ENCODE measurements at regions not wholly inside any gene's neighbourhood (a gene's known extent, or its start where the extent isn't known, plus 50 kb on each side); places are given as distances from the start of the nearest gene placed in this dataset.

DNA sequence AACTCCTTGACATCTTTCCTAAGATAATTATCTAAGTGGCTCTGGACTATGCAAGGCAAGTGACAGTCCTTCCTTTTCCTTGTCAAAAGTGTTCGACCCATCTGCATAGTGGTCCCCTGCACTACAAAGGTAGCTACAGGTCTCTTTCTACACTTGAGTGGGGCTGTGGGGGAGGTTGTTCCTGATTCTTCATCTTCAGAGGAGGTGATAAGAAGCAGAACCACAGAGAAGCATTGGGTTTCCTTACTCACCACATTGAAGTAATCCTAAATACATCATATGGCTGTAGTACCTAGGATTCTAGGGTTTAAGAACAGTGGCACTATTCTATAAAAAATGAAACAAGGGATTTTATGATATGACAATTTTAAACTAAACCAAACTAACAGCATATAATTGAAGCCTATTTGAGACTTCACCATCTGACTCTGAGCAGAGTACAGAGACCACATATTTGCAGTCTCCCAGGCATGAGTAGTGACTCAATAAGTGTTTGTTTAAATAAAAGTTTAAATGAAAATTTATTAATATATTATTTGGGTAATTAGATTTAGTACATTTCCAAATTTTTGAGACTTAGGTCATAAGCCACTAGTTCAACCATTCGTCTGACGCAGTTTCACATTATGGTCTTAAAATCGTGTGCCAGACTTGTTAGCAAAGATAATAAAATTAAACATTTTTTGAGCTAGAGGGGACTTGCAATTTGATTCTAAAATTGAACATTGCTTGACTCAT, 54.9 kb upstream of the NEK7 start:
- no peak for TF ChIP-seq POLR2A (IDR thresholded peaks at IDR 0.05)
- TF ChIP-seq POLR2AphosphoS5 (IDR thresholded peaks at IDR 0.05), result no peak
- TF ChIP-seq, protein P1, sequence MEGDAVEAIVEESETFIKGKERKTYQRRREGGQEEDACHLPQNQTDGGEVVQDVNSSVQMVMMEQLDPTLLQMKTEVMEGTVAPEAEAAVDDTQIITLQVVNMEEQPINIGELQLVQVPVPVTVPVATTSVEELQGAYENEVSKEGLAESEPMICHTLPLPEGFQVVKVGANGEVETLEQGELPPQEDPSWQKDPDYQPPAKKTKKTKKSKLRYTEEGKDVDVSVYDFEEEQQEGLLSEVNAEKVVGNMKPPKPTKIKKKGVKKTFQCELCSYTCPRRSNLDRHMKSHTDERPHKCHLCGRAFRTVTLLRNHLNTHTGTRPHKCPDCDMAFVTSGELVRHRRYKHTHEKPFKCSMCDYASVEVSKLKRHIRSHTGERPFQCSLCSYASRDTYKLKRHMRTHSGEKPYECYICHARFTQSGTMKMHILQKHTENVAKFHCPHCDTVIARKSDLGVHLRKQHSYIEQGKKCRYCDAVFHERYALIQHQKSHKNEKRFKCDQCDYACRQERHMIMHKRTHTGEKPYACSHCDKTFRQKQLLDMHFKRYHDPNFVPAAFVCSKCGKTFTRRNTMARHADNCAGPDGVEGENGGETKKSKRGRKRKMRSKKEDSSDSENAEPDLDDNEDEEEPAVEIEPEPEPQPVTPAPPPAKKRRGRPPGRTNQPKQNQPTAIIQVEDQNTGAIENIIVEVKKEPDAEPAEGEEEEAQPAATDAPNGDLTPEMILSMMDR (IDR thresholded peaks at IDR 0.05), result no peak
- no peak for TF ChIP-seq EP300 (IDR thresholded peaks at IDR 0.05)
- no peak for ATAC-seq
- no peaks in the 10 kb centered on the region for H3K4me1 ChIP-seq
- no peaks in the 10 kb centered on the region for H3K9me3 ChIP-seq
- H3K4me3 ChIP-seq, result no peak overlapping the region
- no peak overlapping the region for H3K27ac ChIP-seq
- H3K27me3 ChIP-seq, result no peaks in the 10 kb centered on the region
- H3K36me3 ChIP-seq, result no peaks in the 10 kb centered on the region
- WGBS, 2 donors (ENCODE audit: low coverage in 1 of 2), result 42 to 44% methylated on average over 4 of the region's 4 CpGs

- H3K27ac ChIP-seq, result no peak overlapping the region
- no peak for ATAC-seq
- TF ChIP-seq POLR2A (IDR thresholded peaks at IDR 0.05), result no peak
- no peak for TF ChIP-seq POLR2AphosphoS5 (IDR thresholded peaks at IDR 0.05)
- TF ChIP-seq, protein P1 (IDR thresholded peaks at IDR 0.05), result no peak
- no peak for TF ChIP-seq EP300 (IDR thresholded peaks at IDR 0.05)
- H3K27me3 ChIP-seq, result no peaks in the 10 kb centered on the region
- no peak overlapping the region for H3K4me3 ChIP-seq
- H3K4me1 ChIP-seq, result no peaks in the 10 kb centered on the region
- WGBS, 2 donors (ENCODE audit: low coverage in 1 of 2), result 15 to 44% methylated on average over 1 of the region's 1 CpG
- H3K9me3 ChIP-seq, result no peaks in the 10 kb centered on the region
- no peaks in the 10 kb centered on the region for H3K36me3 ChIP-seq
Measured at GRCh38 chr1:198102454-198102827, 54.4 kb upstream of the NEK7 start.

GRCh38 chr1:198105185-198105584, 51.6 kb upstream of the NEK7 start:
- Histone ChIP-seq H3K4me3 (no peak overlapping the region), H3K36me3 (no peaks in the 10 kb centered on the region), H3K9me3 (no peaks in the 10 kb centered on the region), H3K27ac (no peak overlapping the region), H3K4me1 (no peaks in the 10 kb centered on the region), H3K27me3 (no peaks in the 10 kb centered on the region)
- ATAC-seq, result no peak
- WGBS, 2 donors (ENCODE audit: low coverage in 1 of 2), result 67 to 75% methylated on average over 1 of the region's 1 CpG
- TF ChIP-seq, protein P1 (IDR thresholded peaks at IDR 0.05), result no peak
- TF ChIP-seq POLR2AphosphoS5 (IDR thresholded peaks at IDR 0.05), result no peak
- no peak for TF ChIP-seq EP300 (IDR thresholded peaks at IDR 0.05)
- TF ChIP-seq POLR2A (IDR thresholded peaks at IDR 0.05), result no peak

- ATAC-seq, result no peak
- no peaks in the 10 kb centered on the region for H3K4me1 ChIP-seq
- TF ChIP-seq, protein P1 (IDR thresholded peaks at IDR 0.05), result no peak
- TF ChIP-seq EP300 (IDR thresholded peaks at IDR 0.05) (no peak), POLR2AphosphoS5 (IDR thresholded peaks at IDR 0.05) (no peak), POLR2A (IDR thresholded peaks at IDR 0.05) (no peak)
- no peaks in the 10 kb centered on the region for H3K36me3 ChIP-seq
- H3K9me3 ChIP-seq, result no peaks in the 10 kb centered on the region
- H3K4me3 ChIP-seq, result no peak overlapping the region
- no peaks in the 10 kb centered on the region for H3K27me3 ChIP-seq
- no peak overlapping the region for H3K27ac ChIP-seq
Measured at GRCh38 chr1:198106011-198106410, 50.8 kb upstream of the NEK7 start.
